ENCODE measurements at regions not wholly inside any gene's neighbourhood (a gene's known extent, or its start where the extent isn't known, plus 50 kb on each side); places are given as distances from the start of the nearest gene placed in this dataset.
"Not testable (repeated sequence)": the region's sequence is repeated elsewhere in the genome, so short reads cannot be mapped to it uniquely, and the experiment has no call there.

DNA sequence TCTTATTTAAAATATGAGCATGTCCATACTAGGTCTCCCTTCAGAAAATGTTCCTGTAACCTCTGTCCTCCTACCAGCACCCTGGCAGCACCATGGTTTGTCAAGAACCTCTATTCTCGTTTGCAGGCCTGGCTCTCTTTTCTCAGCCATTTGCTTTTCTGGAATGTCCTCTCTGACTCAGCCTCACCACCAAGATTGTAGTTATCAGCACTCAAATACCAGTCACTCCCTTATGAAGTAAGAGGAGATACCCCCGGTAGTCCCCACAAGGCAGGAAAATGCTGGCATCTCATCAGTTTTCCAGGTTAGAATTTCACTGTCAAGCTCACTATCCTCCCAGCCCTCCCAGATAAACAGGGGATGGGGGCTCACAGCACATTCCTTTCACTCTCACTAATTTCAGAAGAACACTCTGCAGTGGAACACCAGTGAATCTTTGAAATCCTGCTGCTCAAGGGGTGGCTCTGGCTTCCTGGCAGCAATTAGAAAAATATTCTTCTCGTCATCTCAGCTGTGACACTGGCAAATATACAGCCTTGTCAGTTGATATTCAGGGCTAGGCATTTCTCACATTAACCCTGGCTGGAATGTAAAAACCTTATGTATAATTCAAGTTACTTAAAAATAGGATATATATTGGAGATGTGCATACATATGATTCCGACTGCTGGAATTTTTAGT, 129.2 kb downstream of the TBX18 start:
- H3K27me3 Mint-ChIP-seq, result no peaks in the 10 kb centered on the region
- H3K4me1 Mint-ChIP-seq (ENCODE audit: unreplicated experiment), result no peaks in the 10 kb centered on the region
- DNase-seq (ENCODE audit: extremely low spot score, unreplicated experiment), result no peak
- H3K9me3 Mint-ChIP-seq, result no peaks in the 10 kb centered on the region
- no peak overlapping the region for H3K4me3 Mint-ChIP-seq
- no peak overlapping the region for H3K27ac Mint-ChIP-seq
- TF ChIP-seq, protein P1, sequence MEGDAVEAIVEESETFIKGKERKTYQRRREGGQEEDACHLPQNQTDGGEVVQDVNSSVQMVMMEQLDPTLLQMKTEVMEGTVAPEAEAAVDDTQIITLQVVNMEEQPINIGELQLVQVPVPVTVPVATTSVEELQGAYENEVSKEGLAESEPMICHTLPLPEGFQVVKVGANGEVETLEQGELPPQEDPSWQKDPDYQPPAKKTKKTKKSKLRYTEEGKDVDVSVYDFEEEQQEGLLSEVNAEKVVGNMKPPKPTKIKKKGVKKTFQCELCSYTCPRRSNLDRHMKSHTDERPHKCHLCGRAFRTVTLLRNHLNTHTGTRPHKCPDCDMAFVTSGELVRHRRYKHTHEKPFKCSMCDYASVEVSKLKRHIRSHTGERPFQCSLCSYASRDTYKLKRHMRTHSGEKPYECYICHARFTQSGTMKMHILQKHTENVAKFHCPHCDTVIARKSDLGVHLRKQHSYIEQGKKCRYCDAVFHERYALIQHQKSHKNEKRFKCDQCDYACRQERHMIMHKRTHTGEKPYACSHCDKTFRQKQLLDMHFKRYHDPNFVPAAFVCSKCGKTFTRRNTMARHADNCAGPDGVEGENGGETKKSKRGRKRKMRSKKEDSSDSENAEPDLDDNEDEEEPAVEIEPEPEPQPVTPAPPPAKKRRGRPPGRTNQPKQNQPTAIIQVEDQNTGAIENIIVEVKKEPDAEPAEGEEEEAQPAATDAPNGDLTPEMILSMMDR (conservative IDR thresholded peaks at IDR 0.05), result no peak
- no peaks in the 10 kb centered on the region for H3K36me3 Mint-ChIP-seq

DNA sequence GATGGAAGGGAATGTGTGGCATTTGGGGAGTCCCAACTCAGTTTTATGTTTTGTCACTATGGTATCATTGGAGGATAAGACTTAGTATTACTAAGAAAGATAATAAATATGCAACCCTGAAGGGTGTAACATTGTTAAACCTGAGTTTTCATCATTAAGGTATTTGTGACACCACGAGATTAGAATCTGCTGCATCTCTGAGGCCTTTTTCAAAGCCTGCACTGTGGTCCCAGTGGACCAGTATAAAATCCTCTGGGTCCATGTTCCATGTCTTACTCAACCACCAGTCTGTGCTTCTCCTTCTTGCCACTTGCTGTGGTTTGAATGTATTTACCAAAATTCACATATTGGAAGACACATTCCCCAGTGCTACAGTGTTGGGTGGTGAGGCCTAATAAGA, 130.6 kb downstream of the TBX18 start:
- no peaks in the 10 kb centered on the region for H3K9me3 Mint-ChIP-seq
- TF ChIP-seq, protein P1 (conservative IDR thresholded peaks at IDR 0.05), result no peak
- H3K4me1 Mint-ChIP-seq (ENCODE audit: unreplicated experiment), result no peaks in the 10 kb centered on the region
- DNase-seq (ENCODE audit: extremely low spot score, unreplicated experiment), result no peak
- H3K36me3 Mint-ChIP-seq, result no peaks in the 10 kb centered on the region
- H3K4me3 Mint-ChIP-seq, result no peak overlapping the region
- no peaks in the 10 kb centered on the region for H3K27me3 Mint-ChIP-seq
- H3K27ac Mint-ChIP-seq, result no peak overlapping the region

DNA sequence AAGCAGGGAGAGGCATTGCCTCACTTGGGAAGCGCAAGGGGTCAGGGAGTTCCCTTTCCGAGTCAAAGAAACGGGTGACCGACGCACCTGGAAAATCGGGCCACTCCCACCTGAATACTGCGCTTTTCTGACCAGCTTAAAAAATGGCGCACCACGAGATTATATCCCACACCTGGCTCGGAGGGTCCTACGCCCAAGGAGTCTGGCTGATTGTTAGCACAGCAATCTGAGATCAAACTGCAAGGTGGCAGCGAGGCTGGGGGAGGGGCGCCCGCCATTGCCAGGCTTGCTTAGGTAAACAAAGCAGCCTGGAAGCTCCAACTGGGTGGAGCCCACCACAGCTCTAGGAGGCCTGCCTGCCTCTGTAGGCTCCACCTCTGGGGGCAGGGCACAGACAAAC, 137.9 kb downstream of the TBX18 start:
- not testable (repeated sequence) for DNase-seq (ENCODE audit: extremely low spot score, unreplicated experiment); H3K27me3 Mint-ChIP-seq; H3K9me3 Mint-ChIP-seq; H3K36me3 Mint-ChIP-seq; H3K27ac Mint-ChIP-seq; H3K4me3 Mint-ChIP-seq; H3K4me1 Mint-ChIP-seq (ENCODE audit: unreplicated experiment)

DNA sequence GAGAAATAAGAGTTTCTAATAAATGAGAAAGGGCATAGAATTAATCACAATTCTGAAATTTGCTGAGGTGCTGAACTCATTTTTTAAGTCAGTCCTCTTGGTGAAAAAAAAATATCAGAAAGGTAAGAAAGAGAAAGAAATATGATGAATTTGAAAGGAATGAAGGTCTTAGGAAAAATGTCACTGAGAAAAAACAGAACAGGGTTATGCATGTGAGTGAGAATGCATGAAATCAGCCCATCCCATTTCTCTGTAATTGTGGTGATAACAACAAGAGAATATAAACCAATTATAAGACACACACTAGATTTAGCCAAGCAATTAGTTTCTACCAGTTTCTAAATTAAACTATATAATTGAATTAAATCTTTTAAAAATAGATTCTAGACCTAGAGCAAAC, 138.9 kb downstream of the TBX18 start:
- Mint-ChIP-seq H3K9me3 (peaks cover 7% of the 10 kb centered on the region), H3K36me3 (no peaks in the 10 kb centered on the region), H3K4me3 (no peak overlapping the region), H3K27ac (no peak overlapping the region), H3K4me1 (ENCODE audit: unreplicated experiment) (peaks cover 4% of the 10 kb centered on the region), H3K27me3 (peaks cover 4% of the 10 kb centered on the region)
- DNase-seq (ENCODE audit: extremely low spot score, unreplicated experiment), result no peak
- TF ChIP-seq, protein P1 (conservative IDR thresholded peaks at IDR 0.05), result no peak

DNA sequence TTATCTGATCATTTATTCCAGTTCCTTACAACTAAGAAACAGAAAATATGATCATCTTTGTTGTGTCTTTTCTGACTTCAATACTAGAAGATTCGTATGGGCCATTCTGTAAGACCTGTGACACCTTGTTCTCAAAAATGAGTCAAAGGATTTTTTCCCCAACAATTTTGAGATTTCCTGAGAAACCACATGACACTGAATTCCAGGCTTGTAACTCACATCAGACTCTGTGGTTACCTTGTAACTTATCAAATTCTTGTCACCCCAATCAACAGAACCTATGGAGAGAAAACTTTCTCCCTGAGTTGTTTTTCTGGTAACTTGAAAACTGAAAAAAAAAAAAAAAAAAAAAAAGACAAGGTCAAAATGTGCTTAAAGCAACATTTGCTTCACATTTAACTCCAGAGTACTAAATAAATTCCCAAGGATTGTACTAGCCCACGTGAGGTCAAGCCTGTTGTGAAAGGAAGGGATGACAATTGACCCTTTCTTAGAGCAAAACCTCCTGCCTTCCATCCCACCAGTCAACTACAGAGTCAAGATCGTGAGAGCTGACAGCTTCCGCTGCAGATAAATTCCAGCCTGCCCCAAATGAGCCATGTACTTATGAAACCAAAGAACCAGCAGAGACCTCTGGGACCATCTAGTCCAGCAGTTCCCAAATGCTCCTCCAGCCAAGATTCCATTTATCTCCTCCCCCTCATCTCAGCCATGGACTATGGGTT, 140.3 kb downstream of the TBX18 start:
- peaks cover 4% of the 10 kb centered on the region for H3K27me3 Mint-ChIP-seq
- H3K4me3 Mint-ChIP-seq, result no peak overlapping the region
- DNase-seq (ENCODE audit: extremely low spot score, unreplicated experiment), result no peak
- H3K36me3 Mint-ChIP-seq, result no peaks in the 10 kb centered on the region
- TF ChIP-seq, protein P1 (conservative IDR thresholded peaks at IDR 0.05), result no peak
- H3K4me1 Mint-ChIP-seq (ENCODE audit: unreplicated experiment), result peaks cover 4% of the 10 kb centered on the region
- peaks cover 7% of the 10 kb centered on the region for H3K9me3 Mint-ChIP-seq
- no peak overlapping the region for H3K27ac Mint-ChIP-seq

DNA sequence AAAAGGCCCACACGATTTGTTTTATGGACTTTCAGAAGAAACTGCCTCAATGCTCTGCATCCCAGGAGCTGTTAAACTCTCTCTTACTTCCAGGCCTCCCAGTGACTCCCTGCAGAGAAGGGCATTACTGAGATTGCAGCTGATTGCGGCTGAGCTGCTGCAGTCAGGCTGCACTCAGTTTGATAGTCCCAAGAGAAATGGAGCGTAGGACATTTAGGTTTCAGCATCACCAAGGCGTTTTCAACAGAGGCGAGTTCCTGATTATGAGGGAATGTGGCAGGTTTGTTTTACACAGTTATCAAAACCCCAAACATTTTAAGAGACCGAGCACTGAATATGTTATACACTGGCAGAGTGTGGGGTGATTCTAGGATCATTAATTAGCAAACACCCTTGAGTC, 145.6 kb downstream of the TBX18 start:
- peaks cover 7% of the 10 kb centered on the region for H3K9me3 Mint-ChIP-seq
- H3K4me3 Mint-ChIP-seq, result no peak overlapping the region
- no peaks in the 10 kb centered on the region for H3K36me3 Mint-ChIP-seq
- TF ChIP-seq, protein P1 (conservative IDR thresholded peaks at IDR 0.05), result no peak
- no peak overlapping the region for H3K27ac Mint-ChIP-seq
- peaks cover 4% of the 10 kb centered on the region for H3K27me3 Mint-ChIP-seq
- no peaks in the 10 kb centered on the region for H3K4me1 Mint-ChIP-seq (ENCODE audit: unreplicated experiment)
- no peak for DNase-seq (ENCODE audit: extremely low spot score, unreplicated experiment)

All from type B pancreatic cell (in vitro differentiated cells).